ENCODE measurements at regions not wholly inside any gene's neighbourhood (a gene's known extent, or its start where the extent isn't known, plus 50 kb on each side); places are given as distances from the start of the nearest gene placed in this dataset.
"Not testable (repeated sequence)": the region's sequence is repeated elsewhere in the genome, so short reads cannot be mapped to it uniquely, and the experiment has no call there.

DNA sequence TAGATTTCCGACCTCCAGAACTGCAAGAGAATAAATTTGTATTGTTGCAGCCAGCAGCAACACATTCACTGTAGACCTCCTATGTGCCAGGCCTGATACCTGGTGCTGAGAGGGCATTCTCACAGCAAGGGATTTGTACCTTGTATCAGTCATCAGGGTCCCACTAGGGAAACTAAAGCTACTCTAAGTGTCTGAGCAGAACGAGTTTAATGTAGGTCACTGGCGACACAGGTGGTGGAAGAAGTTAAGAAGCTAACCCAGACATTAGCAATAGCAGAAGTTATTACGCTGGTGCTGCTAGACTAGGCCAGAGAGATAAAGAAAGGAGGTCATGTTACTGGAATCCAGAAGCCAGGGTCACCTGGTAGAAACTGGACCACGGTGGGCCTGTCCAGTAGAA lies 60.5 kb upstream of the BCL6 start:
- H3K4me3 ChIP-seq (ENCODE audit: low read length in 3 of 3): no peak overlapping the region
- peaks cover 0 to 3% (median 0%) of the 10 kb centered on the region in 3 donors for H3K4me1 ChIP-seq (ENCODE audit: control insufficient read depth in 3 of 3, insufficient read depth in 3 of 3, low read length in 3 of 3)
- H3K9me3 ChIP-seq (ENCODE audit: control insufficient read depth in 3 of 3, low read length in 3 of 3): no peaks in the 10 kb centered on the region
- no peaks in the 10 kb centered on the region for H3K27me3 ChIP-seq (ENCODE audit: control insufficient read depth in 3 of 3, insufficient read depth in 3 of 3, low read length in 3 of 3)
- H3K36me3 ChIP-seq (ENCODE audit: control insufficient read depth in 3 of 3, insufficient read depth in 3 of 3, low read length in 3 of 3): no peaks in the 10 kb centered on the region
- H3K9ac ChIP-seq (ENCODE audit: low read depth in 1 of 3, low read length in 3 of 3): no peak overlapping the region
- H3K27ac ChIP-seq (ENCODE audit: low read depth, low read length): no peak overlapping the region

DNA sequence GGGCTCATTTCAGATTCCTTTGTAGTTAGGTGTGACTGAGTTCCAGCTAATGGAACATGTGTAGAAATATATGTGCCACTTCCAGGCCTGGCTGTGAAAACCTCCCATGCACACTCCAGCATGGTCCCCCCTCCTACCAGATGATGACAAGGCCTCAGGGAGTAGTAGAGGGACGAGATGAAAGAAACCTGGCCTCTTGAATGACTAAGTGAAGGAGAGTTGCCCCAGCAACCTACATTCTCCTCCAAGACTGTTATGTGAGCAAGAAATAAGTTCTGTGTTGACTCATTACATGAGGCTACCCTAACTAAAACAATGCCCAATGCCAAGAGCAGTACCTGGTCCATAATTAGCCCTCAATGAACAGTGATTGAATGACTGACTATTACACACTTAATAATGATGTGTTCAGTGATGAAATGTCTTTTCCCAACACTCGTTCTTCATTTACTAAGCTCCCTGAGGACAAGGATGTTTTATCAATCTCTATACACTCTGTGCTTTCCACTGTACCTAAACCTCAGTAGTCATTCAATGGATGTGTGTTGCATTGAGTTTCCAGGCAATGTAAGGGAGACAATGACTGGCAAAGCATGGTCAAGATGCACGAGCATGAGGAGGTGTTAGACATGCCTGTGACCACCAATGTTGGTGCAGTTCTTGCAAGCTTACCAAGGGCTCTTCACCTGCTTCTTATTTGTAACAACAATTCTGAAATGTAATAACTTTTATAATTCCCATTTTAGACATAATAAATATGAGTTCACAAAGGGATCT lies 62.0 kb upstream of the BCL6 start:
- no peak overlapping the region for H3K9ac ChIP-seq (ENCODE audit: low read depth in 1 of 3, low read length in 3 of 3)
- no peak overlapping the region for H3K4me3 ChIP-seq (ENCODE audit: low read length in 3 of 3)
- H3K4me1 ChIP-seq (ENCODE audit: control insufficient read depth in 3 of 3, insufficient read depth in 3 of 3, low read length in 3 of 3): peaks cover 0 to 3% (median 0%) of the 10 kb centered on the region in 3 donors
- no peaks in the 10 kb centered on the region for H3K27me3 ChIP-seq (ENCODE audit: control insufficient read depth in 3 of 3, insufficient read depth in 3 of 3, low read length in 3 of 3)
- H3K27ac ChIP-seq (ENCODE audit: low read depth, low read length): no peak overlapping the region
- H3K9me3 ChIP-seq (ENCODE audit: control insufficient read depth in 3 of 3, low read length in 3 of 3): no peaks in the 10 kb centered on the region
- no peaks in the 10 kb centered on the region for H3K36me3 ChIP-seq (ENCODE audit: control insufficient read depth in 3 of 3, insufficient read depth in 3 of 3, low read length in 3 of 3)

DNA sequence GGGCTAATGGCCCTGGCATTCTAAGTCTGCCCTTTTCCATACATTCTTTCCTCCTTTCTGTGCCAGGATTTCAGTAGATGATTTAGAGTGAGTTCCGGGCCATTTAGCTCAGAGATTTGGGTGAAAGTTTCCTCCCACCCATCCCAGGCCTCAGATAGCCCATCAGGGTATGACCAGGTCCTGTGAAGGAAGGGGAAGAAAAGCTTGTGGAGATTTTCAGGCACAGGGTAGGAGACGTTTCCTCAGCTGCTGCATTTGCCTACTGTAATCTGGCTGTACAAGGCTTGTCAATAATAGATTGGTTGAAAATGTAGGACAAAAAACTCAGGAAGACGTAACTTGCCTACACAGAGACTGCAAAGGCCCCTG lies 63.2 kb upstream of the BCL6 start:
- H3K36me3 ChIP-seq (ENCODE audit: control insufficient read depth in 3 of 3, insufficient read depth in 3 of 3, low read length in 3 of 3): no peaks in the 10 kb centered on the region
- no peak overlapping the region for H3K4me3 ChIP-seq (ENCODE audit: low read length in 3 of 3)
- no peaks in the 10 kb centered on the region for H3K27me3 ChIP-seq (ENCODE audit: control insufficient read depth in 3 of 3, insufficient read depth in 3 of 3, low read length in 3 of 3)
- H3K27ac ChIP-seq (ENCODE audit: low read depth, low read length): no peak overlapping the region
- peaks cover 0 to 3% (median 0%) of the 10 kb centered on the region in 3 donors for H3K4me1 ChIP-seq (ENCODE audit: control insufficient read depth in 3 of 3, insufficient read depth in 3 of 3, low read length in 3 of 3)
- H3K9ac ChIP-seq (ENCODE audit: low read depth in 1 of 3, low read length in 3 of 3): no peak overlapping the region
- no peaks in the 10 kb centered on the region for H3K9me3 ChIP-seq (ENCODE audit: control insufficient read depth in 3 of 3, low read length in 3 of 3)

DNA sequence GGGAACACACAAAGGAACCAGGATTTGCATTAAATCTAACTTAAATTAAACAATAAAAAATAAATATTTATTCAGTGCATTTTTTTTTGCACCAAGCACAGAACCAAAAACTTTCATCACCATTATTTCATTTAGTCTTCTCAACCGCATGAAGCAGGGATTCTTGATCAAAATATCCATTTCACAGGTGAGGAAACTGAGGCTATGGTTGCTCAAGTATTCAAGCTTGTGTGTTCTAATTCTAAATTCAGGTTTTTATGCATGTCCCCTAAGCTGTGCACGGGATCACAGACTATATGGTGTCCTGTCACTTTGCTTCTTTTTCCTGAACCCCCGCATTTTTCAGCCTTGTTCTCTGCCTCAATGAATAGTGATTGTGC lies 64.3 kb upstream of the BCL6 start:
- no peak overlapping the region for H3K27ac ChIP-seq (ENCODE audit: low read depth, low read length)

DNA sequence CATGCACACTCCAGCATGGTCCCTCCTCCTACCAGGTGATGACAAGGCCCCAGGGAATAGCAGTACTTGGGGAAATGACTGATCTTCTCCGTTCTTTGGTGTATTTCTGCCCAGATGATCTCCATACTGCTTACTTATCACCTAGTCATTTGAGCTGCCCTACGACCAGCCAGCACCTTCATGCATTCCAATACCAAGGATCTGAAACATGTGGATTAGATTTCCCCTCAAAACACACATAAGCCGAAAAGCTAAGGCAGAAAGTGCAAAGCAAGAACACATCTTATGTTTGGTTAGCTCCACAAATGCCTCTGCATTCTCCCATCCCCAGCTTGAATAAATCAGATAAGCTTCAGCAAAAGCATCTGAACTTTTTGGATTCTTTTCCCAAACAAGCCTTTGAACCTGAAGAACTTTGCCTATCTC lies 64.8 kb upstream of the BCL6 start:
- Histone ChIP-seq H3K27ac (ENCODE audit: low read depth, low read length) (no peak overlapping the region), H3K27me3 (ENCODE audit: control insufficient read depth in 3 of 3, insufficient read depth in 3 of 3, low read length in 3 of 3) (no peaks in the 10 kb centered on the region), H3K9ac (ENCODE audit: low read depth in 1 of 3, low read length in 3 of 3) (no peak overlapping the region), H3K9me3 (ENCODE audit: control insufficient read depth in 3 of 3, low read length in 3 of 3) (no peaks in the 10 kb centered on the region), H3K4me3 (ENCODE audit: low read length in 3 of 3) (no peak overlapping the region), H3K4me1 (ENCODE audit: control insufficient read depth in 3 of 3, insufficient read depth in 3 of 3, low read length in 3 of 3) (peaks cover 0 to 3% (median 0%) of the 10 kb centered on the region in 3 donors), H3K36me3 (ENCODE audit: control insufficient read depth in 3 of 3, insufficient read depth in 3 of 3, low read length in 3 of 3) (no peaks in the 10 kb centered on the region)

More for the DNA sequence above, 64.3 kb upstream of the BCL6 start:
- Histone ChIP-seq H3K9ac (ENCODE audit: low read depth in 1 of 3, low read length in 3 of 3) (no peak overlapping the region), H3K4me3 (ENCODE audit: low read length in 3 of 3) (no peak overlapping the region), H3K27me3 (ENCODE audit: control insufficient read depth in 3 of 3, insufficient read depth in 3 of 3, low read length in 3 of 3) (no peaks in the 10 kb centered on the region), H3K36me3 (ENCODE audit: control insufficient read depth in 3 of 3, insufficient read depth in 3 of 3, low read length in 3 of 3) (no peaks in the 10 kb centered on the region), H3K9me3 (ENCODE audit: control insufficient read depth in 3 of 3, low read length in 3 of 3) (no peaks in the 10 kb centered on the region), H3K4me1 (ENCODE audit: control insufficient read depth in 3 of 3, insufficient read depth in 3 of 3, low read length in 3 of 3) (peaks cover 0 to 3% (median 0%) of the 10 kb centered on the region in 3 donors)

DNA sequence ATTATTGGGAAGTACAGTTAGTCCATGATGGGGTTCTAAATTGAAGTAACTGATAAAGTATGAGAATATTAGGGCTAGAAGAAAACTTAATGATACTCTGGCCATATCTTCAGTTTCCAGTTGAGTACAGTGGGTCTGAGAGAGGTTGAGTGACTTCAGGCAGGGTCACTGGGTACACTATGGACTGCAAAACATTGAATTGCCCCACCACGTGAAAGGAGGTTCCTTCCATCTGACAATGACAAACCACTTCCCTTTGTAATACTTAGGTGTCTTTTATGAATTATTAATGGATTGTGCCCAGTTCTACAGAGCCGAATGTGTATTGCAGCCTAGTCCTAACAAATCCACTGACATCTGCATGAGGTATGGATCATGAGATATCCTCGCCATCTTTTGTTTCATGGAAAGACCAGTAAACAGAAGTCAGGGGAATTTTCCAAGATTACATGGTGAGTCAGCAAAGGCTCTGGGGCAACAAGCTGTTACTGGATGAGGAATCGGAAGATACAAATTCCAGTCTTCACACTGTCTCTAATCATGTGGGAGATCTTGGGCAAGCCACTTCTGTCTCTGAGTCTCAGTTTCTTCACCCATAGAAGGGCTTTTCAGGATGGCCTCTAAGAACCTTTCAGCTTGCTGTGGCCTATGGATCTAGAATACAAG lies 66.5 kb upstream of the BCL6 start:
- Histone ChIP-seq H3K36me3 (ENCODE audit: control insufficient read depth in 3 of 3, insufficient read depth in 3 of 3, low read length in 3 of 3) (no peaks in the 10 kb centered on the region), H3K27ac (ENCODE audit: low read depth, low read length) (no peak overlapping the region)

DNA sequence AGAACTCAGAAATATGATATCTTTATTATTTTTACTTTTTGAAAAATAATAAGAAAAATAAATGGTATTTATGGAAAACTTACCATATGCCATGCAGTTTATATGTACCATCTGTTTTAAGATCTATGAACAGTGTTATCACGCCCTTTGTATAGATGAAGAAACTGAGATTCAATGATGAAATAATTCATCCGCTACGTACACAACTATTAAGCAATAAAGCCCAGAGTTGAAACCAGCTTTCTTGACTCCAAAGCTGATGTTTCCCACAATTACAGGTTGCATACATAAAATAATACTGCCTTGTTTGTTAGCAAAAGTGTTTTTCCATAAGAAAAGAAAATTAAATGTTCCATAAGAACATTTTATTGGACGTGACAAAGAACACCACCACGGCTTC lies 67.2 kb upstream of the BCL6 start:
- Histone ChIP-seq H3K4me3 (ENCODE audit: low read length in 3 of 3) (no peak overlapping the region), H3K27ac (ENCODE audit: low read depth, low read length) (no peak overlapping the region), H3K9ac (ENCODE audit: low read depth in 1 of 3, low read length in 3 of 3) (no peak overlapping the region), H3K36me3 (ENCODE audit: control insufficient read depth in 3 of 3, insufficient read depth in 3 of 3, low read length in 3 of 3) (no peaks in the 10 kb centered on the region), H3K27me3 (ENCODE audit: control insufficient read depth in 3 of 3, insufficient read depth in 3 of 3, low read length in 3 of 3) (no peaks in the 10 kb centered on the region), H3K4me1 (ENCODE audit: control insufficient read depth in 3 of 3, insufficient read depth in 3 of 3, low read length in 3 of 3) (peaks cover 0 to 3% (median 0%) of the 10 kb centered on the region in 3 donors), H3K9me3 (ENCODE audit: control insufficient read depth in 3 of 3, low read length in 3 of 3) (no peaks in the 10 kb centered on the region)

More for the DNA sequence above, 66.5 kb upstream of the BCL6 start:
- Histone ChIP-seq H3K4me3 (ENCODE audit: low read length in 3 of 3) (no peak overlapping the region), H3K27me3 (ENCODE audit: control insufficient read depth in 3 of 3, insufficient read depth in 3 of 3, low read length in 3 of 3) (no peaks in the 10 kb centered on the region), H3K4me1 (ENCODE audit: control insufficient read depth in 3 of 3, insufficient read depth in 3 of 3, low read length in 3 of 3) (peaks cover 0 to 3% (median 0%) of the 10 kb centered on the region in 3 donors), H3K9me3 (ENCODE audit: control insufficient read depth in 3 of 3, low read length in 3 of 3) (no peaks in the 10 kb centered on the region), H3K9ac (ENCODE audit: low read depth in 1 of 3, low read length in 3 of 3) (no peak overlapping the region)

DNA sequence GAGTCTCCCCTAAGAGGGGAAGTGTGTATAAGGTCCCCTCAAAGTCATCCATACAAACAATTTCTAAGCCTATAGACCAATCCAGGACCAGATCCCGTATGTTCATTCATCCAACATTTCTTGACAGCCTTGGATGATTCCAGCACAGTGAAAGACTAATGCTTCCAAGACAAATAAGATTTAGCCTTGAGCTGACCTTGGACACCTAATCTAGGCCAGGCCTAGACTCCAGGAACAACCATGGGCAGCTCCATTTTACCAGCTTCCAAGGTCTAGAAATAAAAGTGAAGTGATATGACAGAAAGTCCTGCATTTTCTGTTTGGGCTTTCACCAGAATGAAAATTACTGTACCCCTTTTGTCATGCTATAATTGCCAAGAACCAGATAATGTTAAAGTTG lies 67.9 kb upstream of the BCL6 start:
- Histone ChIP-seq H3K27me3 (ENCODE audit: control insufficient read depth in 3 of 3, insufficient read depth in 3 of 3, low read length in 3 of 3) (no peaks in the 10 kb centered on the region), H3K36me3 (ENCODE audit: control insufficient read depth in 3 of 3, insufficient read depth in 3 of 3, low read length in 3 of 3) (no peaks in the 10 kb centered on the region)

DNA sequence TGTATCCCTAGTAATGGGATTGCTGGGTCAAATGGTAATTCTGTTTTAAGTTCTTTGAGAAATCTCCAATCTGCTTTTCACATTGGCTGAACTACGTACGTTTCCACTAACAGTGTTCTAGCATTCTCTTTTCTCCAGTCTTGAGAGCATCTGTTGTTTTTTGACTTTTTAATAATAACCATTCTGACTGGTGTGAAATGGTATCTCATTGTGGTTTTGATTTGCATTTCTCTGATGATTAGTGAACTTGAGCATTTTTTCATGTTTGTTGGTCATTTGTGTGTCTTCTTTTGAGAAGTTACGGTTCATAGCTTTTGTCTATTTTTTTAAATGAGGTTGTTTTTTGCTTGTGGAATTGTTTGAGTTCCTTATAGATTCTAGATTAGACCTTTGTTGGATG lies 72.5 kb upstream of the BCL6 start:
- H3K4me3 ChIP-seq (ENCODE audit: low read length in 3 of 3); H3K36me3 ChIP-seq (ENCODE audit: control insufficient read depth in 3 of 3, insufficient read depth in 3 of 3, low read length in 3 of 3); H3K9ac ChIP-seq (ENCODE audit: low read depth in 1 of 3, low read length in 3 of 3); H3K4me1 ChIP-seq (ENCODE audit: control insufficient read depth in 3 of 3, insufficient read depth in 3 of 3, low read length in 3 of 3); H3K27ac ChIP-seq (ENCODE audit: low read depth, low read length); H3K27me3 ChIP-seq (ENCODE audit: control insufficient read depth in 3 of 3, insufficient read depth in 3 of 3, low read length in 3 of 3); H3K9me3 ChIP-seq (ENCODE audit: control insufficient read depth in 3 of 3, low read length in 3 of 3): not testable (repeated sequence)

More for the DNA sequence above, 67.9 kb upstream of the BCL6 start:
- Histone ChIP-seq H3K27ac (ENCODE audit: low read depth, low read length) (no peak overlapping the region), H3K4me1 (ENCODE audit: control insufficient read depth in 3 of 3, insufficient read depth in 3 of 3, low read length in 3 of 3) (peaks cover 0 to 3% (median 0%) of the 10 kb centered on the region in 3 donors), H3K9ac (ENCODE audit: low read depth in 1 of 3, low read length in 3 of 3) (no peak overlapping the region), H3K9me3 (ENCODE audit: control insufficient read depth in 3 of 3, low read length in 3 of 3) (no peaks in the 10 kb centered on the region), H3K4me3 (ENCODE audit: low read length in 3 of 3) (no peak overlapping the region)

DNA sequence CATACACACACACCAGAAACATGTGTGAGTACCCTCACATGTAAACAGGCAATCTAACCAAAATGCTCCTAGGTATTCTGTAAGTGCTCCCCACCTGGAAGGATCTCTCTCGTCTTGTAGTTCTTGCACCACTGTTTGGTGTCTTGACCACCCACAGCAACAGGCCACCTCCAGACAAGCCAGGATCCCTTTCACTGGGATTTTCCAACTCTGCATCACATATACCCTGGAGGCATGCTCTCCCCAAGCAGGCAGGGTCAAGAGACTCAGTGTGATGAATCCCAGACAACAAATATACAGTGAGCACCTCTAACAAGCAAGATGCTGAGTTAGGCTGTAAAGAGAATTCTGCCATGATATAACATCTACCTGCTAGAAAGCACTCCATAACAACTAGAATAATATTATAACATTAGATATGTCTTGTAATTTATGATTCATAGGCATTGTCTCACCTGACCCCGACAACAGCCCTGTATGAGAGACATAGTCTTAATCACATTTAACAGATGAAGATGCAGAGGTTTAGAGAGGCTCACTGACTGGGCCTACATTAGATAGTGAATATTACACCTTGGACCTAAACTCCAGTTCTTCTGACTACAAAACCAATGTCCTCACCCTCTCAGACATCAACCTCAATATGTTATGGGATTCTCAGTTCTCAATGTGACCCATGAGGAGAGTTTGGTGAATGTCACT lies 76.5 kb upstream of the BCL6 start:
- Histone ChIP-seq H3K4me1 (ENCODE audit: control insufficient read depth in 3 of 3, insufficient read depth in 3 of 3, low read length in 3 of 3) (no peaks in the 10 kb centered on the region), H3K27ac (ENCODE audit: low read depth, low read length) (no peak overlapping the region), H3K27me3 (ENCODE audit: control insufficient read depth in 3 of 3, insufficient read depth in 3 of 3, low read length in 3 of 3) (no peaks in the 10 kb centered on the region), H3K36me3 (ENCODE audit: control insufficient read depth in 3 of 3, insufficient read depth in 3 of 3, low read length in 3 of 3) (no peaks in the 10 kb centered on the region), H3K9me3 (ENCODE audit: control insufficient read depth in 3 of 3, low read length in 3 of 3) (no peaks in the 10 kb centered on the region), H3K9ac (ENCODE audit: low read depth in 1 of 3, low read length in 3 of 3) (no peak overlapping the region), H3K4me3 (ENCODE audit: low read length in 3 of 3) (no peak overlapping the region)

Measured in skeletal muscle tissue (tissue), 3 donors.